ENCODE measurements at regions not wholly inside any gene's neighbourhood (a gene's known extent, or its start where the extent isn't known, plus 50 kb on each side); places are given as distances from the start of the nearest gene placed in this dataset.

DNA sequence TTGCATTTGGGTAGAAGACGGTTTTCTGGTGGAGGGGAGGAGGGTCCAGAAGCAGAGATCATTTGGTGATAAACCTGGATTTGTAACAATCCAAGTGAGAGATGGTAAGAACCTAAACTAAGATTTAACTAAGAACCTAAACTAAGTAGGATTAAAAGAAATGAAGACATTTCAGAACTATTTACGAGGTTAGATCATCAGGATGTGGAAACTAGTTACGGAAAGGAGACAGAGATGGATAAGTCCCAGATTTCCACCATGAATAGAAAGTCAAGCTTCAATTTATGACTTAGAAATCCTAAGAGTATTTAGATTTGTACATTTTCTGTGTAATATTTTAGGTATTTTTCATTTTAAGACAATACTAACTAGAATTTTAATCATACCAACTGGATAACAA is 86.3 kb downstream of the SEC16B start:
- TF ChIP-seq, protein P1, sequence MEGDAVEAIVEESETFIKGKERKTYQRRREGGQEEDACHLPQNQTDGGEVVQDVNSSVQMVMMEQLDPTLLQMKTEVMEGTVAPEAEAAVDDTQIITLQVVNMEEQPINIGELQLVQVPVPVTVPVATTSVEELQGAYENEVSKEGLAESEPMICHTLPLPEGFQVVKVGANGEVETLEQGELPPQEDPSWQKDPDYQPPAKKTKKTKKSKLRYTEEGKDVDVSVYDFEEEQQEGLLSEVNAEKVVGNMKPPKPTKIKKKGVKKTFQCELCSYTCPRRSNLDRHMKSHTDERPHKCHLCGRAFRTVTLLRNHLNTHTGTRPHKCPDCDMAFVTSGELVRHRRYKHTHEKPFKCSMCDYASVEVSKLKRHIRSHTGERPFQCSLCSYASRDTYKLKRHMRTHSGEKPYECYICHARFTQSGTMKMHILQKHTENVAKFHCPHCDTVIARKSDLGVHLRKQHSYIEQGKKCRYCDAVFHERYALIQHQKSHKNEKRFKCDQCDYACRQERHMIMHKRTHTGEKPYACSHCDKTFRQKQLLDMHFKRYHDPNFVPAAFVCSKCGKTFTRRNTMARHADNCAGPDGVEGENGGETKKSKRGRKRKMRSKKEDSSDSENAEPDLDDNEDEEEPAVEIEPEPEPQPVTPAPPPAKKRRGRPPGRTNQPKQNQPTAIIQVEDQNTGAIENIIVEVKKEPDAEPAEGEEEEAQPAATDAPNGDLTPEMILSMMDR (IDR thresholded peaks at IDR 0.05), result no peak
- no peak for TF ChIP-seq EZH2 (IDR thresholded peaks at IDR 0.05)
